ENCODE measurements at regions not wholly inside any gene's neighbourhood (a gene's known extent, or its start where the extent isn't known, plus 50 kb on each side); places are given as distances from the start of the nearest gene placed in this dataset.

DNA sequence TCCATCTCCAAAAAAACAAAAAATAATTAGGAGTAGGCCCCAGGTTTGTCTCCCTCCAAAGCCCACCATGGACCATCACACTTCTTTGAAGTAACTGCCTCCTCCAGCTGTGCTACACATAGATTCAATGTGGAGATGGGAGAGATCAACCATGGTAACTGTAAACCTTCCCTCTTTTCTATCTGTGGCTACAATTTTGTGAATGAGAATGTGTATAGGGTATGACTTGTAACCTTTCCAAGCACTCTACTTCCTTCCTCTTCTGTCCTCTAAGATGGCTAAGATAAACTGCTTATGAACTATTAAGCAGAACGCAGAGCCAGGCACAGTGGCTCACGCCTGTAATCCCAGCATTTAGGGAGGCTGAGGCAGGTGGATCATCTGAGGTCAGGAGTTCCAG, 55.5 kb upstream of the ATP11B start:
- H2BK15ac ChIP-seq (ENCODE audit: low read depth, low read length): no peak overlapping the region
- no peak overlapping the region for H3K4me2 ChIP-seq (ENCODE audit: low read depth, low read length)
- no peak overlapping the region for H3K14ac ChIP-seq (replicated peaks; ENCODE audit: low read depth, low read length)
- H2AK5ac ChIP-seq (ENCODE audit: low read depth, low read length): no peak overlapping the region
- intact Hi-C loops (cut with micrococcal nuclease) (no loop called here), dilution Hi-C loops (cut with HindIII; ENCODE audit: low sequenced_read_pairs, unreplicated experiment) (no loop called here), in situ Hi-C loops (cut with MboI; ENCODE audit: low sequenced_read_pairs) (no loop called here)
- no peak overlapping the region for H2BK5ac ChIP-seq (ENCODE audit: low read depth, low read length, poor library complexity, severe bottlenecking)
- H4K8ac ChIP-seq (ENCODE audit: low read depth in 2 of 2, low read length in 2 of 2): no peak overlapping the region
- no peaks in the 10 kb centered on the region for H3K9me1 ChIP-seq (ENCODE audit: insufficient read depth, low read length)
- H3K27me3 ChIP-seq (ENCODE audit: control insufficient read depth, insufficient read depth, low read length): peaks cover 13% of the 10 kb centered on the region
- no peak overlapping the region for H2BK120ac ChIP-seq (ENCODE audit: low read depth, low read length)
- H4K91ac ChIP-seq (ENCODE audit: insufficient read depth, low read depth, low read length): no peak overlapping the region
- H3K56ac ChIP-seq (ENCODE audit: extremely low read depth, insufficient read depth, low read length): no peak overlapping the region
- TF ChIP-seq POLR2A (IDR thresholded peaks at IDR 0.05; ENCODE audit: low read depth, low read length): no peak
- TF ChIP-seq BHLHE40 (IDR thresholded peaks at IDR 0.05; ENCODE audit: low read depth, low read length): no peak
- TF ChIP-seq NFE2L2 (IDR thresholded peaks at IDR 0.05; ENCODE audit: low read depth, low read length): no peak
- TF ChIP-seq, protein P1, sequence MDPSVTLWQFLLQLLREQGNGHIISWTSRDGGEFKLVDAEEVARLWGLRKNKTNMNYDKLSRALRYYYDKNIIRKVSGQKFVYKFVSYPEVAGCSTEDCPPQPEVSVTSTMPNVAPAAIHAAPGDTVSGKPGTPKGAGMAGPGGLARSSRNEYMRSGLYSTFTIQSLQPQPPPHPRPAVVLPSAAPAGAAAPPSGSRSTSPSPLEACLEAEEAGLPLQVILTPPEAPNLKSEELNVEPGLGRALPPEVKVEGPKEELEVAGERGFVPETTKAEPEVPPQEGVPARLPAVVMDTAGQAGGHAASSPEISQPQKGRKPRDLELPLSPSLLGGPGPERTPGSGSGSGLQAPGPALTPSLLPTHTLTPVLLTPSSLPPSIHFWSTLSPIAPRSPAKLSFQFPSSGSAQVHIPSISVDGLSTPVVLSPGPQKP (IDR thresholded peaks at IDR 0.05; ENCODE audit: borderline replicate concordance, low read depth, low read length): no peak
- no peak for TF ChIP-seq CEBPB (IDR thresholded peaks at IDR 0.05; ENCODE audit: low read depth, low read length)
- TF ChIP-seq MAZ (IDR thresholded peaks at IDR 0.05; ENCODE audit: borderline replicate concordance, low read depth, low read length): no peak
- H3K9me3 ChIP-seq (ENCODE audit: control insufficient read depth, insufficient read depth, low read length): no peaks in the 10 kb centered on the region
- no peak overlapping the region for H2BK20ac ChIP-seq (ENCODE audit: low read depth, low read length)
- ChIA-PET CTCF (no interaction called here), POLR2A (ENCODE audit: unreplicated experiment) (no interaction called here)
- H3K79me1 ChIP-seq (ENCODE audit: low read depth in 1 of 2, low read length in 2 of 2): no peaks in the 10 kb centered on the region
- no peak overlapping the region for H3K18ac ChIP-seq (ENCODE audit: low read depth, low read length)
- H3K4me1 ChIP-seq (ENCODE audit: control insufficient read depth, insufficient read depth, low read length): no peaks in the 10 kb centered on the region; the same call in 1 of the 2 replicates
- no peak overlapping the region for H2AFZ ChIP-seq (replicated peaks; ENCODE audit: low read length, poor library complexity)
- H4K20me1 ChIP-seq (ENCODE audit: insufficient read depth, low read length): no peaks in the 10 kb centered on the region
- H2AK9ac ChIP-seq (replicated peaks; ENCODE audit: low read depth, low read length, poor library complexity): no peak overlapping the region
- ATAC-seq (ENCODE audit: low read depth): no peak
- H4K5ac ChIP-seq (ENCODE audit: low read depth, low read length): no peak overlapping the region
- no peak overlapping the region for H3K4ac ChIP-seq (ENCODE audit: low read depth, low read length)
- H3K9ac ChIP-seq (ENCODE audit: low read depth, low read length): no peak overlapping the region
- no peak overlapping the region for H3K4me3 ChIP-seq (ENCODE audit: insufficient read depth, low read depth, low read length)
- no peaks in the 10 kb centered on the region for H3K36me3 ChIP-seq (ENCODE audit: control insufficient read depth, insufficient read depth, low read length)
- WGBS, 2 experiments (ENCODE audit: extremely low coverage in 2 of 2, insufficient read length in 1 of 2): no CpG with 5 or more reads among the region's 2 CpGs
- no peak overlapping the region for H3K23ac ChIP-seq (ENCODE audit: low read depth, low read length)
- BruUV-seq (replicated peaks): no TSS peak
- H3K27ac ChIP-seq (ENCODE audit: insufficient read depth, low read length): no peak overlapping the region
- DNase-seq: no peak
